ENCODE measurements at regions not wholly inside any gene's neighbourhood (a gene's known extent, or its start where the extent isn't known, plus 50 kb on each side); places are given as distances from the start of the nearest gene placed in this dataset.

- TF ChIP-seq POLR2A (IDR thresholded peaks at IDR 0.05) (no peak), CTCF (IDR thresholded peaks at IDR 0.05) (no peak)
Measured at GRCh38 chr4:66628146-66628545, 917.2 kb downstream of the CENPC start.
